GM19395 (cell line): ENCODE measurements at regions not wholly inside any gene's neighbourhood (a gene's known extent, or its start where the extent isn't known, plus 50 kb on each side); places are given as distances from the start of the nearest gene placed in this dataset.

Source experiments
- ATAC-seq: cut with Tn5 transposase; IDR thresholded peaks from one replicate; pipeline ENCODE4 v1.9.1; 2021; ENCODE audit warnings: mild to moderate bottlenecking, moderate library complexity; ENCODE audit not compliant: unreplicated experiment

GRCh38 chr13:90519157-90519556, 828.3 kb upstream of the MIR17HG start:
- ATAC-seq: no peak

- ATAC-seq: no peak
Observed at GRCh38 chr13:90526711-90527110, 820.8 kb upstream of the MIR17HG start.

GRCh38 chr13:90531744-90532143, 815.7 kb upstream of the MIR17HG start:
- ATAC-seq: no peak

GRCh38 chr13:90532861-90533492, 814.5 kb upstream of the MIR17HG start:
- no peak for ATAC-seq

GRCh38 chr13:90533866-90534265, 813.6 kb upstream of the MIR17HG start:
- ATAC-seq: no peak

- no peak for ATAC-seq
Observed at GRCh38 chr13:90534617-90535370, 812.7 kb upstream of the MIR17HG start.

- no peak for ATAC-seq
Observed at GRCh38 chr13:90535421-90535820, 812.1 kb upstream of the MIR17HG start.

GRCh38 chr13:90538063-90538462, 809.4 kb upstream of the MIR17HG start:
- no peak for ATAC-seq

GRCh38 chr13:90541346-90541745, 806.1 kb upstream of the MIR17HG start:
- ATAC-seq: no peak

- ATAC-seq: no peak
Observed at GRCh38 chr13:90542959-90543505, 804.5 kb upstream of the MIR17HG start.

GRCh38 chr13:90545070-90545840, 802.2 kb upstream of the MIR17HG start:
- no peak for ATAC-seq

- no peak for ATAC-seq
Observed at GRCh38 chr13:90547272-90547790, 800.2 kb upstream of the MIR17HG start.

- ATAC-seq: no peak
Observed at GRCh38 chr13:90551253-90551652, 796.2 kb upstream of the MIR17HG start.

GRCh38 chr13:90552702-90553101, 794.8 kb upstream of the MIR17HG start:
- ATAC-seq: no peak

GRCh38 chr13:90553159-90553558, 794.3 kb upstream of the MIR17HG start:
- no peak for ATAC-seq

GRCh38 chr13:90557626-90558025, 789.9 kb upstream of the MIR17HG start:
- no peak for ATAC-seq

GRCh38 chr13:90562443-90562842, 785.0 kb upstream of the MIR17HG start:
- no peak for ATAC-seq

GRCh38 chr13:90564096-90564495, 783.4 kb upstream of the MIR17HG start:
- ATAC-seq: no peak

- ATAC-seq: no peak
Observed at GRCh38 chr13:90564566-90564965, 782.9 kb upstream of the MIR17HG start.

GRCh38 chr13:90565985-90566713, 781.3 kb upstream of the MIR17HG start:
- ATAC-seq: peak; percentile 71

- no peak for ATAC-seq
Observed at GRCh38 chr13:90568165-90568564, 779.3 kb upstream of the MIR17HG start.
